ENCODE measurements at regions not wholly inside any gene's neighbourhood (a gene's known extent, or its start where the extent isn't known, plus 50 kb on each side); places are given as distances from the start of the nearest gene placed in this dataset.
A peak's percentile ranks its signal among the peaks of the same experiment; 100 is the strongest.

DNA sequence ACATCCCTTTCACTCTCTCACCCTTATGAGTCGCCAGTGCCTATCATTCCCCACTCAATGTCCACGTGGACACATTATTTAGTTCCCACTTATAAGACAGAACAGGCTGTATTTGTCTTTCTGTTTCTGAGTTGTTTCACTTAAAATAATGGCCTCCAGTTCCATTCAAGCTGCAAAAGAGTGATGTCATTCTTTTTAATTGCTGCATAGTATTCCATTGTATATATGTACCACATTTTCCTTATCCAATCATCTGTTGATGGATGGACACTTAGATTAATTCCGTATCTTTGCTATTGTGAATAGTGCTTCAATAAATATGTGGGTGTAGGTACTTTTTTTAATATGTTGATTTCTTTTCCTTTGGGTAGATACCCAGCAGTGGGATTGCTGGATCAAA is 79.1 kb downstream of the ZNF365 start:
- H3K4me3 ChIP-seq (ENCODE audit: low read depth, low read length): no peak overlapping the region
- TF ChIP-seq POLR2A (IDR thresholded peaks at IDR 0.05; ENCODE audit: extremely low read depth, insufficient read length): no peak
- no peak for TF ChIP-seq MYC (IDR thresholded peaks at IDR 0.05; ENCODE audit: low read depth, low read length)
- TF ChIP-seq, protein P1, sequence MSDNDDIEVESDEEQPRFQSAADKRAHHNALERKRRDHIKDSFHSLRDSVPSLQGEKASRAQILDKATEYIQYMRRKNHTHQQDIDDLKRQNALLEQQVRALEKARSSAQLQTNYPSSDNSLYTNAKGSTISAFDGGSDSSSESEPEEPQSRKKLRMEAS (IDR thresholded peaks at IDR 0.05; ENCODE audit: low read depth, low read length): no peak
- TF ChIP-seq, protein P2, sequence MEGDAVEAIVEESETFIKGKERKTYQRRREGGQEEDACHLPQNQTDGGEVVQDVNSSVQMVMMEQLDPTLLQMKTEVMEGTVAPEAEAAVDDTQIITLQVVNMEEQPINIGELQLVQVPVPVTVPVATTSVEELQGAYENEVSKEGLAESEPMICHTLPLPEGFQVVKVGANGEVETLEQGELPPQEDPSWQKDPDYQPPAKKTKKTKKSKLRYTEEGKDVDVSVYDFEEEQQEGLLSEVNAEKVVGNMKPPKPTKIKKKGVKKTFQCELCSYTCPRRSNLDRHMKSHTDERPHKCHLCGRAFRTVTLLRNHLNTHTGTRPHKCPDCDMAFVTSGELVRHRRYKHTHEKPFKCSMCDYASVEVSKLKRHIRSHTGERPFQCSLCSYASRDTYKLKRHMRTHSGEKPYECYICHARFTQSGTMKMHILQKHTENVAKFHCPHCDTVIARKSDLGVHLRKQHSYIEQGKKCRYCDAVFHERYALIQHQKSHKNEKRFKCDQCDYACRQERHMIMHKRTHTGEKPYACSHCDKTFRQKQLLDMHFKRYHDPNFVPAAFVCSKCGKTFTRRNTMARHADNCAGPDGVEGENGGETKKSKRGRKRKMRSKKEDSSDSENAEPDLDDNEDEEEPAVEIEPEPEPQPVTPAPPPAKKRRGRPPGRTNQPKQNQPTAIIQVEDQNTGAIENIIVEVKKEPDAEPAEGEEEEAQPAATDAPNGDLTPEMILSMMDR (IDR thresholded peaks at IDR 0.05; ENCODE audit: low read depth, low read length): no peak
- no peak for DNase-seq (ENCODE audit: low read depth)

DNA sequence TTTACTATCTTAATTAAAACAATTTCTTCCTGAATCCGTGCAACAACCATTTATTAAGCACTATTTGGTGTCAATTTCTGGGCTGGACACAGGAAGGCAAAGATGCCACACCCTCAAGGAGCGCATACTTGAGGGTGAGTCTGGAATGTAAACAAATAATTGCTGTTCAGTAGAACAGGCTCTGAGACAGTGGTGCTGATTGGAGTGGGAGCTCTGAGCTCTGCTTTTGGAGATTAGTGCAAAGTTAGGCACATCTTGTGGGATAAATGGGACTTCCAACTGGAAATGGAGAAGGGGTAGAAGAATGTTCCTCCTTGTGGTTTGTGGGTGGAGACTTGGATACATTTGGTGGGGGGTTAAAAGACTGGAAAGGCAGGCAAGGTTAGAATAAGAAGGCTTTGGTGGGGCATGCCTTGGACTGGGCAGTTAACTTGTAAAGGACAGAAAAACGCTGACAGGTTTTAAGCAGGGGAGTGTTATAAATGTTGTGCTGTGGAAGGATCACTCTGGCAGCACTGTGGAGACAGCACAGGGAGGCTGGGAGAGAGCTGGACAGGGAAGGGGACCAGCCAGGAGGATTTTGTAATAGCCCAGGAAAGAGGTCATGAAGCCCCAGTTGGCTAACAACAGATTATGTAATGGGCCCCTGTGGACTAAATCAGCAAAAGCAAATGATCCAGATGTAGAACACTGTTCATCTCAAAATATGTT is 80.7 kb downstream of the ZNF365 start:
- peak; percentile 43 for DNase-seq (ENCODE audit: low read depth)
- TF ChIP-seq, protein P2 (IDR thresholded peaks at IDR 0.05; ENCODE audit: low read depth, low read length): no peak
- no peak for TF ChIP-seq MYC (IDR thresholded peaks at IDR 0.05; ENCODE audit: low read depth, low read length)
- TF ChIP-seq, protein P1 (IDR thresholded peaks at IDR 0.05; ENCODE audit: low read depth, low read length): no peak
- no peak for TF ChIP-seq POLR2A (IDR thresholded peaks at IDR 0.05; ENCODE audit: extremely low read depth, insufficient read length)
- H3K4me3 ChIP-seq (ENCODE audit: low read depth, low read length): no peak overlapping the region

DNA sequence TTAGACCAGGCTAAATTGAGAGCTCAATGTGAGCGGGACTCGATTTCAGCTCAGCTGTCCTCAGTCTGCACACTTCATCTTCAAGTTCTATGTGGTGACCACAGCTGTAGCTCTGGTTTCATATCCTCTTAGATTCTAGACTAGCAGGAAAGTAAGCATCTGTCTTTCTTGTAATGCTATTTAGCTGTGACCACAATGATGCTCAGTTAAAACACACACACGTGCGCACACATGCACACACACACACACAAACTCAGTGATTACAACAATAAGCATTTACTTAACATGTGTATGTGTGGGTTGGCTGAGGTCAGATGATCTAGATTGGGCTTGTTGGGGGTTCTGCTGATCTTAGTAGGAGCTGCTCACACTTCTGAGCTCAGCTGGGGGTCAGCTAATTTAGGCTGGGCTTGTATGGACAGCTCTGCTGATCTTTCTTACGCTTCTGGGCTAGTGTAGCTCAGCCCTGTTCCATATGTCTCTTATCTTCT is 82.5 kb downstream of the ZNF365 start:
- TF ChIP-seq POLR2A (IDR thresholded peaks at IDR 0.05; ENCODE audit: extremely low read depth, insufficient read length): no peak
- TF ChIP-seq, protein P1 (IDR thresholded peaks at IDR 0.05; ENCODE audit: low read depth, low read length): no peak
- TF ChIP-seq MYC (IDR thresholded peaks at IDR 0.05; ENCODE audit: low read depth, low read length): no peak
- TF ChIP-seq, protein P2 (IDR thresholded peaks at IDR 0.05; ENCODE audit: low read depth, low read length): no peak
- no peak overlapping the region for H3K4me3 ChIP-seq (ENCODE audit: low read depth, low read length)
- DNase-seq (ENCODE audit: low read depth): peak; percentile 17

DNA sequence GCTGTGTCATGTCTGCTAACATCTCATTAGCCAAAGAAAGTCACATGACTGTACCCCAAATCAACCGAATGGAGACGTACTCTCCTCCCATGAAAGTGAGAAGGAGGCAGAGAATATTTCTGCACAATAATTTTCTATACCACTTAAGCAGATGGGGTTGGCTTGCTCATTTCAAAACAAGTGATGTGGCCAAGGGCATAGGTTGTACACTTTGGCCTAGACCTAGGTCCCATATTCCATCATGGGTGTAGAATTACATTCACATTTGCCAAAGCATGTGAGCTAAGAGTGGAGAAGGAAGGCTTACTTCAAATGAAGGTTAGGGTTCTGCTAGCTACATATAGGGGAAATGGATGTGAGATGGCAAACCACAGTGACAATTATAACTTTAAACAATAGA is 83.0 kb downstream of the ZNF365 start:
- TF ChIP-seq, protein P2 (IDR thresholded peaks at IDR 0.05; ENCODE audit: low read depth, low read length): no peak
- TF ChIP-seq, protein P1 (IDR thresholded peaks at IDR 0.05; ENCODE audit: low read depth, low read length): no peak
- TF ChIP-seq POLR2A (IDR thresholded peaks at IDR 0.05; ENCODE audit: extremely low read depth, insufficient read length): no peak

DNA sequence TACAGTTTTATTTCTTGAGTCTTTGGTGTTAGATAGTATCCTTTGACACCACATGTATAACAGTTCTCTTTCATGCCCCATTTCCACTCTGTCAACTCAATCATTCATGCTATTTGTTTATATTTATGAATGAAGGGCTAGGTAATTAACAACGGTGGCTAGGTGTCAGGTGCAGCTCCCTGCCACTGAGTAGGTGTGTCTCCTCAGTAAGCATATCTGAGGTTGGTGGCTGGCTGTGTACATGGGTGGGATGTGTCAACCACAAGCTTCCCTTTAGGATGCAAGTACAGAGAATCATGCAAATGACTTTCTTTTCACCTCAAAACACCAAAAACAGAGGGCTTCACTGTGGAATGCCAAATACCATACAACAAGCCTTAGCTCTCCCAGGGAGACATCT is 83.4 kb downstream of the ZNF365 start:
- H3K4me3 ChIP-seq (ENCODE audit: low read depth, low read length): no peak overlapping the region
- TF ChIP-seq, protein P2 (IDR thresholded peaks at IDR 0.05; ENCODE audit: low read depth, low read length): no peak
- TF ChIP-seq MYC (IDR thresholded peaks at IDR 0.05; ENCODE audit: low read depth, low read length) (no peak), POLR2A (IDR thresholded peaks at IDR 0.05; ENCODE audit: extremely low read depth, insufficient read length) (no peak)
- TF ChIP-seq, protein P1 (IDR thresholded peaks at IDR 0.05; ENCODE audit: low read depth, low read length): no peak
- DNase-seq (ENCODE audit: low read depth): no peak

More for the DNA sequence above, 83.0 kb downstream of the ZNF365 start:
- no peak overlapping the region for H3K4me3 ChIP-seq (ENCODE audit: low read depth, low read length)
- DNase-seq (ENCODE audit: low read depth): no peak
